HuH-7.5 (cell line): ENCODE measurements at regions not wholly inside any gene's neighbourhood (a gene's known extent, or its start where the extent isn't known, plus 50 kb on each side); places are given as distances from the start of the nearest gene placed in this dataset.
"Not testable (repeated sequence)": the region's sequence is repeated elsewhere in the genome, so short reads cannot be mapped to it uniquely, and the experiment has no call there.

Experiments
- DNase-seq: peaks from one replicate; pipeline ENCODE4 v3.0.0; 2011; ENCODE audit warnings: low spot score

DNA sequence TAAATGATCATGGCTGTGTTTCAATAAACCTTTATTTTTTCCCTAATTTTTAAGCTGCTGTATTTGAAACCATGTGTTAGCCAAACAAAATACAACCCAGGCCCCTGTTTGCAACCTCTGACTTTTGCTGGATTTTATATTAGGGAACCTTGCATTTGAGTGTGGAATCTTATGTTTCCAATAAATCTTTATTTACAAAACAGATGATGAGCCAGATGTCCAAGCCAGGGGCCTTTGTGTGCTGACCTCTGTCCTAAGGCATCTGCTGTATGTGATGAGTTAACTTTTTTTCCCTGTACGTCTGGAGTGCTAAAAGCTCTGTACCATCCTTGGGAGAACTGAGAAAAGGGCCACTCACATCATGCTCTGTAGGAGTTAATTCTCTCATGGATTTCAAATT, 162.9 kb downstream of the TRIB2 start:
- DNase-seq: no peak

DNA sequence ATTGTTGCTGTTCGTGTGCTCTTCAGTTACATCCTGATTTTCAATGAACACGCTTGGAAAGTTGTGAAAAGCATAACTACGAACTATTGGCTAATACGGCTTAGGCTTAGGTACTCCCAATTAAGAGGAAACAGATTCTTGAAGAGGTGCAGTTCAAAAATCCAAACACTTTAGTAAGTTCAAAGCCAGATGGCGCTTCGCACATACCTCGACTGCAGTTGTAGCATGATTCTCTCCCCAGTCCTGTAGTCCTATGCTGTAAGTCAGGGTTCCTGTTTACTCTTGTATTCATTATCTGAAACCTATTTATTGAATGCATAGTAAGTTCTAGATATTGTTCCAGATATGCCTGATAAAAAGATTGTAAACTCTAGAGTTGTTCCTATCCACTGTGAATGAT, 165.2 kb downstream of the TRIB2 start:
- DNase-seq: no peak

DNA sequence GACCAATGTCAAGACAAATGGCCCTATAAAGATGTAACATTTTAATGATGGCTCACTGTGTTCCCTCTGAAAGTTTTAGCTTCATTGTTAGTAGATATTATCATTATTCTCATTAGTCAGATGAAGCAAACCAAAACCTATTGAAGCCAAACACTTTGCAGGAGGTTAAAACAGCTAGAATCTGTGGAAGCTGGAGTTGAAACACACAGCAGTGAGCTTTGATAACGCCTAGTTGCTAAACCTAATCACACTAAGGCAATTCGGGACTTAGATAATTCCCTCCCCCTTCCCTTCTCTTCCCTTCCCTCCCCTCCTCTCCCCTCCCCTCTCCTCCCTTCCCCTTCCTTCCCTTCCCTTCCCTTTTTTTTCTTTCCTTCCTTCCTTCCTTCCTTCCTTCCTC, 165.7 kb downstream of the TRIB2 start:
- no peak for DNase-seq

DNA sequence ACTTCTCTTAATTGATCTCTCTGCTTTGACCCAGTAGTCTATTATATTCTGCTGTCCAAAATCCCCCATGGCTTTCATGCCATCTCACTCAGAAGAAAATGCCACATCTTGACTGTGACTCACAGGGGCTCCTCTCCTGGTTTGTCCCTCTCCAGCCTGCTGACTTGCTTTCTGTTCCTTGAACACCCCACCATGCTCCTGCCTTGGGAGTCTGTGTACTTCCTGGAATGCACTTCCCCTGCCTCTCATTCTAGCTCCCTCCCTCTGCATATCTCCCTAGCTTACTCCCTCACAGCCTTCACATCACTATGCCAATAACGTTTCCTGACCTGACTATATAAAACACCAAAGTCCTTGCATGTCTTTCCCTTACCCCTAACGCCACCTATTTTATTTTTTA, 167.2 kb downstream of the TRIB2 start:
- DNase-seq: peak; percentile 2

DNA sequence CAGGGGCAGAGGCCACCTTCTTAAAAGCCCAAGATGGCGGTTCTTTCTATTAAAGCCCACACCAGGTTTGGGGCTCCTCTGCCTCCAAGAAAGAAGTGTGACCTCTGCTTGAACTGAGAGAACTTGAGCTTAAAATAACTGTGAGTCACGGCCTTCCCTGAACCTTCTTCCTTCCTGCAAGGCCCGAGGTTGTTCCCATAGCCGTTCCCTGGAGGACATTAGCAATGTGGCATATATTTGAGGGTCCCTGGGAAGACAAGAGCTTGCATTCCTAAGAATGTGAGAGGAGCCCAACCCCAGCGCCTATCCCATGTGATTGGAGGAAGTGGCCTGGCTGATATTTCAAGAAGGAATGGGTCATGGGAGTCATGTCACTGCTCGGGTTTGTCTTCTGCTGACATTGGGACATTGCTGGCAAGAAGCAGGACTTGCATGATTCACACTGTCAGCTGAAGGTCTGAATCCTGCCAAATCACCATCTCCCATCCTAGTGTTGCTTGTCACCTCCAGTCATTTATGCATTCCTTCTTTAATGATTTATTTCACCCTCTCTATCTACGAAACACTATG, 168.1 kb downstream of the TRIB2 start:
- DNase-seq: no peak

DNA sequence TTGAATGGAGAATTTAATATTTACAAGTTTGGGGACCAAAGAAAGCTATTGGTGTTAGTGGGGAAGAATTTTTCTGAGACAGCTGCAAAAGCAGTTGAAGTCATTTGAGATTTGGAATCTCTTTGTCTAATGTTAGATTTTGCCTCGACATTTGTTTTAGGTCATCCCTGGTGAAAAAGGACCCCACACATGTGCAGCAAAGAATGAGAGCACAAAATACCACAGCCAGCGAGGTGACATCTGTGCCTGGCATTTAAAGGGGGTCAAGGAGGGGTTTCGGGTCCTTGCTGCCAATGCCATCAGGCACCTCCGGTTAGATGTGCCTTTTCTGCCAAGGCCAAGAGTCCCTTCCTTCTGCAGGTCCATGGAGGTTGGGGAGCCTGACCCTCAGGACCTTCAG, 173.3 kb downstream of the TRIB2 start:
- DNase-seq: no peak

DNA sequence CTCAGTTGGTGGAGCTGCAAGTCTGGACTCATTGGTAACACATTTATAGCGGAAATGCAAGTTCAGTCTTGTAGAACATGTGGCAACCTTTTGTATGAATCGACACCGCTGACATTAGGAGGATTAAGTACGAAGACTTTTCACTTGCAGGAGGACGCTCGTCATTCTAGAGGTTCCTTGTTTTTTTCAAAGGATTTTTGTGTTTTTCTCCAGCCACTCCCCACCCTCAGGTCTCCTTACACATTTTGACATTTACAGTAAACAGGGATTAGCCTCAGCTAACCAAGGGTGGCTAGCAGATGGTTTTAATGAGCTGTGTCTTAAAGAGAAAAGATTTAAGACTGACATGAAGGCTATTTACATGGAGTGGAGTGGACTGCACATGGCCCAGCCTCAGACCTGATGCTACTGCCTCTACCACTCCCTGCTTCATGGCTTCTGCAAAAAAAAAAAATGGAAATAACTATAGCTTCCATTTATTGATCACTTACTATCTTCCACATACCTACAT, 173.8 kb downstream of the TRIB2 start:
- DNase-seq: no peak

DNA sequence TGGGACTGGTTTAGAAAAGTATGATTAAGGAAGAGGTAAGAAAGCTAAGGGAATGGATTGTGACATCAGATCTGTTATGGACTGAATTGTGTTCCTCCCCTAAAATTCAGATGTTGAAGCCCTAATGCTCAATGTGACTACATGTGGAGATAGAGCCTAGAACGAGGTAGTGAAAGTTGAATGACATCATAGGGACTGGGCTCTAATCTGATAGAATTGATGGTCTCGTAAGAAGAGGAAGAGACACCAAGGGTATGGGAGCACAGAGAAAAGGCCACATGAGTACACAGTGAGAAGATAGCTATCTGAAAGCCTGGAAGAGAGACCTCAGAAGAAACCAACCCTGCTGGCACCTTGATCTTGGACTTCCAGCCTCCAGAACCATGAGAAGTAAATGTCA, 178.3 kb downstream of the TRIB2 start:
- DNase-seq: no peak

DNA sequence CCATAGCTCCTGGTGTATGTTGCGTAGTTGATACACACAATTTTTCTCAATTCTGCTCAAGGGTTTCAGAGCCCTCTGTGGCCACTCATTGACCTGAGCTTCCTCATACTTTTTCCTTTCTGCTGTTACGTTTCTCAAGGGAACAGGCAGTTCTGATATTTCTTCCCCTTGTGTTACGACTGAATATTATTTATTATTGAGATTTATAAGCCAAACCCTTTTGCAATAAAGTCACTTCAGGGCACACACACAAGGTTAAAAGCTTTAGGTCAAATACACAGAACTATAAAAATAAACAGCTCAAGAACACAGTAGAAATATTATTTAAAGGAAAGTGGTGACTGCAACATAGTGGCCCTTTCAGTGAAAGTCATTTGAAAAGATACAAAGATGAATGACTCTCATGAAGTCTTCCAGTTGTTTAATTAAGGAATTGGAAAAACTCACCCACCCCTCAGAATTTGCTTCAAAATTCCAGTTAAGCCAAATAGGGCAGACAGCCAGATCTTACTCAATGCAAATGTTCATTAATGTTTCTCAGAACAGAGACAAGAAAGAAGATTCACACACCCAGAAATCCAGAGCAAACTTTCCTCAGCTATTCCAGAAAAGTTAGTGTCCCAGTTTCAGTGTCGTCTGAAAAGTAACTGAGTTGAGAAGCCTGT, 179.7 kb downstream of the TRIB2 start:
- DNase-seq: no peak

DNA sequence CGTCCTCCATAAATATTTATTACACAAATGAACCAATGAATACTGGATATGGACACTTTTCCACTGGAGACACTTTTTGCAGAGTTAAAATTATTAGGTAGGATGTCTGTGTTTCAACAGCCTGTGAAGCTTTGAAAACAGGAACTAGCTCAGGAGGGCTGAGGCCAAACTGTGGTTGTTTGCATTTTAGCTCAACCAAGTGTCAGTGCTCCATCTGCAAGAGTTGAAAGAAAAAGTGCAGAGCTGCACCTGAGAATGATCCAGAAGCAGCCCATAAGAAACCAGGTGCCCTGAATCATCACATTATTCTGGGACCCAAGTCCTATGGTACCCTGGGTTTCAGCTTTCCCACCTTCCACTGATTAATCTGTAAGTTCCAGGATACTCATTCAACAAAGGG, 180.4 kb downstream of the TRIB2 start:
- no peak for DNase-seq

DNA sequence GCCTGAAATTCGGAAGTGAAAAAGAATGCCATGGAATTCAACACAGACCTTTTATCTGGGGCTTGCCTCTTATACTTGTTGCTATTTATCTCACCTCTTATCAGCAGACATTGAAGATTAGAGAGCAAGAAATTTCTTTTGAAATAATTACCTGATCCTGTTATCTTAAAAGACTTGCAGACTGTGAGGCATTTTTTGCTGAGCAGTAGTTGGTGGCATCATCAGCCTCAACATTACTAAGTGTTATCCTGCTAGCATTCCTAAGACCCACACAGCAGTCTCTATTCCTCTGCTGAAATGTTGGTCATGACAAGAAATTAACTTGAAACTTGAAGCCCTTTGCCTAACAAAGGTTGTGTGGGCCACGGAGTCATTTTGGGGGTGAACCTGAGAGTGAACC, 186.5 kb downstream of the TRIB2 start:
- no peak for DNase-seq

DNA sequence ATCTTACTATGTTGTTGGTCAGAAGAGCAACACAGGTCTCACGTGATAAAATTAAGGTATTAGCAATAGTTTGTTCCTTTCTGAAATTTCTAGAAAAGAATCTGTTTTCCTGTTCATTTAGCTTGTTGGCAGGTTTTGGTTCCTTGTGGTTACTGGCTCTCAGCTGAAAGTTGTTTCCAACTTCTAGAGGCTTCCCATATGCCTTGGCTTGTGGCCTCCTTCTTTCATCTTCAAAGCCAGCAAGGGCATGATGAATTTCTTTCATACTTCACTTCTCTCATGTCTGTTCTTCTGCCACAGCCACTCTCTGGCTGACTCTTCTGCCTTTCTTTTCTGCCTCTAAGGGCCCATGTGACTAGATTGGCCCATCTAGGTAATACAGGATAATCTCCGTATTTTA, 193.7 kb downstream of the TRIB2 start:
- DNase-seq: no peak

DNA sequence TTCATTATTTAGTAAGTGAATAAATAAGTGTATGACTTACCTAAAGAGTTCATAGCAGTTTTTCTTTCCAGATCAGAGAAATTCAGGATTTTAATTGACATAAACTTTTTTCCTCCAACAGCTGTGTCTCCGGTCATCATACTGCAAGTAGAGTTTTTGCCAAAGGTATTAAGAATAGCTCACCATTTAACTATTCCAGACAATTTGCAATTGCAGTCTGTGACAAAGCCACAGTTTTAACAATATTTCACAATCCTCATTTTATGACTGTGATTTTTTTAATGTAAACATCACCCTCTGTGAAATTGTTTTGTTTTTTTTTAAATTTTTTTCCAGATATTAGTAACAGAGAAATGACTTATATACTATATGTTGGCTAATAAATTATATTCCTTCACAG, 199.1 kb downstream of the TRIB2 start:
- DNase-seq: no peak

DNA sequence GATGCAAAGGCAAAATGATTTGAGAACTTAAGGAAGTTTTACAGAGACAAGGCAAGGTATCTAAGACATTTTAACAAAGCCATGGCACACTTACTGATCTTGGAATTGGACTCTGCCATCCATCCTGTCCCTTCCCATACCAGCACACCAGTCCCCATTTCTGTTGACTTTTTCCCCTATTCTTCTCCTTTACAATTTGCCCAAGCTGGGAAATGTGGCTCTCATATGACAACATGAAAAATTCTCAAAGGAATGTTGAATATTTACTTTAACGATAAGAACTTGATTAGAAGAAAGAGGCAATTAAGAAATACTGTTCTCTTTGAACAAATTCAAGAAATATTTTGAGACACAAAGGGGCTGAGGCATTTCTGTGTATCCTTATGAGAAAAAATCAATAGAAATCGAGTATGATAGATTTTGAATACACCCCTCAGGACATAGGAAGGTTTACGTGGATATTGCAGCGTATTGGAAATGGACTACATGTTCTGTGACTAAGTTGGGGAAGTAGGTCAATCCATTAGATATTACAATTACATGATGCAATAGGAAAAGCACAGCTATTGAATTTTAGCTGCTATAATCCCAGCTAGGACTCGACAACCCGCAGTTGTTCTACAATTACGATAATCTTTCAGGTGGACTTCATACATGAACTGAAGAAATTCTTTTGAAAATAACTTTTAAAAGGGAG, 201.6 kb downstream of the TRIB2 start:
- DNase-seq: no peak

DNA sequence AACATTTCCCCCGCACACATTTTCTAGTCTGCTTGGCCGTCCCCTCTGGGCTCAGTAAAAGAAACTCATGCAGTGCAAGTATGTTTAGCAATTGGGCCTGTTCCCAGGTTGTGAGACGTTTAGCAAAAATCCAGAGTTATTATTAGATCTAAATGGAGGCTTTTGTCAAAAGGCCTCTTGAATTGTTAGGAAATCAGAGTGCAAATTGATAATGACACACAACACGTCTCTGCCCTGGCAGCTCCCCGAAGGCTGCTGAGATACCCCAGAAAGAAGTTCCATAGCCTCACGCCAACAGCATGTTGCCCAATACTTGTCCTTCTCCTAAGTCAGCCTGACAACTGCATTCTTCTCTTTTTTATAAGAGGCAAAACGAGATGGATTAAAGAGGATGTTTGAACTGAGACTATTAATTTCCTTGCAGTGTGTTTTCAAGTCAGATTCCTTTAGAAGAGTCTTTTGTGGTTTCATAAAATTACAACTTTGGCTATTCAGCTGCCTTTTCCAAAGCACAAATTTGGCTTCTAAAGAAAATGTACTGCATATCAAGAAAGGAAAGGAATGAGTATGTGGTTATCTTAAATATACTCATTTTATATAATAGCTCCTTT, 202.2 kb downstream of the TRIB2 start:
- DNase-seq: no peak

DNA sequence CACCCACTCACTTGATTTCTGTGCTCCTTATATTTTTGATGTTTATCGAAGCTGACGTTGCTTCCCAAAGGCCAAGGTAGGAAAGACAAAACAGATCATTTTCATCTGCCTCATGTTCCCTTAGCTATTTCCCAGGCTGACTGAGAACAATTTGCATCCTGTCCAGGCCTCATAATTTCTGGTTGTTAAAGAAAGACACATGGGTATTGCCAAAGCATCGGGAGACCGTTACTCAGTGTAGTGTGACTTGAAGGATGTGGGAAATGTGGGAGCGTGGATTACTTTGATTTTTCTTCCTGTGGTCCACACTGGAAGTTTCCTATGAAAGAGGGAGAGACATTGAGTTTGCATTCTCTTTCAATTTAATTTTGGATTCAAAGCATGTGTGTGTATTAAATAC, 204.6 kb downstream of the TRIB2 start:
- DNase-seq: no peak

DNA sequence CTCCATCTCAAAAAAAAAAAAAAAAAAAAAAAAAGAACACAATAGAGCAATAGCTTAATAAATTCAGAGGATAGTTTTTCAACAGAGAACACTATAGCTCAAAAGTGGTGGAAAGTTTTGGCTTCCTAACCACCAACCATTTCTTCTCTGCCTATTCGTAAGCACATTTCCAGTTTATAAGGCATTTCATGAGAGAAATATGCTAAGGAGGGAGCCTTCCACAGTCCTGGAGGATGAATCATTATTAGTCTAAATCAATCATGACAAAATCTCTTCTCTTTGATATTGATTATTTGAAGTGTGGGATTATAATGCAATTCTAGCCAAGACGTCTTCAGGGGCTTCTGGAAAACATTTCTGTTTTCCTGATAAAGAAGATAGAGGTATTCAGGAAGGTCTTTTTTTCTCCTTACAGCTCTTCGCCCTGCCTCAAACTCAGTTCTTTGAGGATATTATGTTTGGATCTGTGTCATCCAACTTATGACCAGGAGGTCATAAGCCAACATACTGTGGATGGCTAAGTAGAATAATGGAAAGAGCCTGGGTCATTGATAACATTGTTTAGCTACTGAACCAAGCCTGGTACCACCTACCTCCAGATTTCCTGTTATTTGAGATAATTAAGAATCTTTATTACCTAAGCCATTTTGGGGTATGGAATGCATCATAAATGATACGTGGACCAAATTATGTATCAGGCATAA, 207.3 kb downstream of the TRIB2 start:
- DNase-seq: no peak

DNA sequence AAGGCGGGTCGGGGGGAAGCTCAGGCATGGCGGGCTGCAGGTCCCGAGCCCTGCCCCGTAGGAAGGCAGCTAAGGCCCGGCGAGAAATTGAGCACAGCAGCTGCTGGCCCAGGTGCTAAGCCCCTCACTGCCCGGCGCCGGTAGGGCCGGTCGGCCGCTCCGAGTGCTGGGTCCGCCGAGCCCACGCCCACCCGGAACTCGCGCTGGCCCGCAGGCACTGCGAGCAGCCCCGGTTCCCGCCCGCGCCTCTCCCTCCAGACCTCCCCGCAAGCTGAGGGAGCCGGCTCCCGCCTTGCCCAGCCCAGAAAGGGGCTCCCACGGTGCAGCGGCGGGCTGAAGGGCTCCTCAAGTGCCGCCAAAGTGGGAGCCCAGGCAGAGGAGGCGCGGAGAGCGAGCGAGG, 209.9 kb downstream of the TRIB2 start:
- not testable (repeated sequence) for DNase-seq

DNA sequence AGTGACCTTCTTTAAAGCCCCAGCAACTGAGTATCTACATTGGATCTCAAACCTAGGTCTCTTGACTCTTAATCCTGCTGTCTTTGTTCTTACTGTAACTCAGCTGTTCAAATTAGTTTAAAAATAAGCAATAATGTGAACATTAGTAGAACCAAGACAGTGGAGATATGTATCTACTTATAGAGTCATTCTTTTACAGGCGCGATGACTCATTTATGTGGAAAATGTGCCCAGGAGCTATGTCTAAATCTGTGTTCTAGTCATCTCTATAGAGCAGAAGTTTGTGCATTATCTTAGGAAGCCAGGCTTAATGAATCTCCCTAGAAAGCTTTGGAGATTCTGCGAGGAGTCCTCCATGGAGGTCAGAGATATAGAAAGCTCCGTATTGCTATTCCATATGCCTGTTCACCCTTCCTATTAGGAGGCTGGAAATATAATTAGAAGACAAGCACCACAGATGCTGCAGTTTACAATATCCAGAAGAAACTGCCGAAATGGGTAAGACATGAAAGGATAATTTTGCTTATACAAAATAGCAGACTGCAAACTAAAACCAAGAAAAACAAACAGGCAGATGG, 211.6 kb downstream of the TRIB2 start:
- no peak for DNase-seq

DNA sequence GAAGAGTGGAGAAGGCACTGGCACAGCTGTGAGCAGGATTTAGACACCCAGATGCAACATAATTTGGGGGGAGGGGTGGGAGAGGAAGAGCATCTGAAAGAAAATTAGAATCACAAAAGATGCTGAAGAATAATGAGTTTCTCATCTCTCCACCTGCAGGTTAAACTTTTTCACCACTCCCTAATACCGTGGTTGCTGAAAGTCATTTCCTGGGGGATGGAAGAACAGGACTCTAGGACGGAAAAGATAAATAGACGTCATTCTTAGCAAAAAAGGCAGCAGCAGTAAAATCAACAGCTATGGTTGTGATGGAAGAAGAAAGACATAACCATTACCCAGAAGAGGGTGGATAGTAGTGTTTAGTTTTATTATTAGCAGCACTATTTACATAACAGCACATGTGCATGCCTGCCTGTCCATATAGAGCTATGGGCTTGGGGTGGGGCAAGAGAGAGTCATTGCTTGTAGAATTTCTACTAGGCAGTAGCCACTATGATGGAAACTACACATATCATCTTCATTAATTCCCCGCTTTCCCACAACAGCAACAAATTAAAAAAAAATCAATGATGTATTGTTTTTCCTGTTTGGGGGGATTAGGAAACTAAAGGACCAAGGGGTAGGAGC, 212.2 kb downstream of the TRIB2 start:
- DNase-seq: no peak

DNA sequence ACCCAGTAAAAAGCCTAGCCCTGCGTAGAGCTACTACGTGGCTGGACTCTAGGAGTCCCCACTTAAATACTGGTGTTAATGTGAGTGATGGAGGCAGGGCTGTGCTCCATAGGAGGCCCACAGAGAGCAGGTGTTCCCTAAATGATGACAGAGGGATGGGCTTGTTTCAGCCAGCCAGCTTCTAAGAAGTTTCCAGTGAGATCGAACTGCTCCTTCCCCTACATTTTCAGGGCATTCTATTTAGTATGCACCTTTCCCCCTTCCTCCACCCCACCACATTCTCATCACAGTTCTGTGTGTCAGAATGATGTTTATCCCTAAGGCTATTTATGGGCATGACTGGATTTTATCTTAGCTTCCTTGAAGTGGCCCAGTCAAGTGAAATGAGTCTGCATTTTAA, 213.0 kb downstream of the TRIB2 start:
- no peak for DNase-seq

DNA sequence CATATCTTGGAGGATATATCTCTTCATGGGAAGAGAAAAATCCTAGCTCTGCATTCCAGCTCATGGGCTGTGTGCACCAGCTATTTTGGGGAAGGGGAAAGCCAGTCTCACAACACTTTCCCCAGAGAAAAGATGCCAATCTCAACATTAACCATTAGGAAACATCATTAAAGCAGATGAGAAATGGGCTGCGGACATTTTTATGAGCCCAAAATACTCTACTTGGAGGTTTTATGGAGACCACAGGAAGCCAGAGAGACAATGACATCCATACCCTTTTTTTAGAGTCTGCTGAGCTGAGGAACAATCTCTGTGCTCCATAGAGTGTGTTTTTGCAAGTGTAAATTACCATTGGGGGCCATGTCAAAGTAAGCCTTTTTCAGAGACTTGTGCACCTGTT, 213.7 kb downstream of the TRIB2 start:
- no peak for DNase-seq
